AG10803 (cell line): ENCODE measurements at regions not wholly inside any gene's neighbourhood (a gene's known extent, or its start where the extent isn't known, plus 50 kb on each side); places are given as distances from the start of the nearest gene placed in this dataset.

Source experiments
- DNase-seq: peaks from one replicate; pipeline ENCODE4 v3.0.0; 2010; ENCODE audit warnings: low read depth
- H3K4me3 ChIP-seq: 2 replicates; pipeline ENCODE4 v1.5.1; 2011; ENCODE audit warnings: mild to moderate bottlenecking, low read length, control low read depth
- CTCF ChIP-seq: conservative IDR thresholded peaks from 2 replicates; pipeline ENCODE4 v1.5.1; 2011; ENCODE audit warnings: mild to moderate bottlenecking, low read length, control low read depth, inconsistent platforms

GRCh38 chr16:64035337-64035736 is 1086.5 kb downstream of the CDH11 start:
- no peak for DNase-seq
- TF ChIP-seq CTCF = no peak
- no peak overlapping the region for H3K4me3 ChIP-seq

GRCh38 chr16:64019339-64019738 is 1102.5 kb downstream of the CDH11 start:
- TF ChIP-seq CTCF = no peak
- DNase-seq = no peak
- H3K4me3 ChIP-seq = no peak overlapping the region

GRCh38 chr16:64017796-64018195 is 1104.1 kb downstream of the CDH11 start:
- no peak for DNase-seq
- TF ChIP-seq CTCF = no peak
- no peak overlapping the region for H3K4me3 ChIP-seq

GRCh38 chr16:64013856-64014255 is 1108.0 kb downstream of the CDH11 start:
- no peak for DNase-seq
- H3K4me3 ChIP-seq = no peak overlapping the region
- no peak for TF ChIP-seq CTCF

- no peak overlapping the region for H3K4me3 ChIP-seq
- TF ChIP-seq CTCF = no peak
- peak; percentile 8 for DNase-seq
These were observed 1109.7 kb downstream of the CDH11 start for GRCh38 chr16:64012166-64012565.

- TF ChIP-seq CTCF = no peak
- H3K4me3 ChIP-seq = no peak overlapping the region
- no peak for DNase-seq
These were observed 1110.2 kb downstream of the CDH11 start for GRCh38 chr16:64011650-64012049.

- no peak overlapping the region for H3K4me3 ChIP-seq
- TF ChIP-seq CTCF = peak; percentile 41
- no peak for DNase-seq
These were observed 1113.7 kb downstream of the CDH11 start for GRCh38 chr16:64008131-64008530.
